T follicular helper cell (primary cell): ENCODE measurements at regions not wholly inside any gene's neighbourhood (a gene's known extent, or its start where the extent isn't known, plus 50 kb on each side); places are given as distances from the start of the nearest gene placed in this dataset.
"Not testable (repeated sequence)": the region's sequence is repeated elsewhere in the genome, so short reads cannot be mapped to it uniquely, and the experiment has no call there.

Source experiments
- DNase-seq: peaks from one replicate; pipeline ENCODE4 v3.0.0-alpha.2; 2020; ENCODE audit warnings: low read depth

- DNase-seq = no peak
These were observed 1399.6 kb upstream of the ZEB2 start for GRCh38 chr2:145919477-145919876.

- no peak for DNase-seq
These were observed 1399.0 kb upstream of the ZEB2 start for GRCh38 chr2:145918951-145919350.

- no peak for DNase-seq
These were observed 1396.9 kb upstream of the ZEB2 start for GRCh38 chr2:145916799-145917198.

- no peak for DNase-seq
These were observed 1394.8 kb upstream of the ZEB2 start for GRCh38 chr2:145914716-145915115.

- no peak for DNase-seq
These were observed 1390.5 kb upstream of the ZEB2 start for GRCh38 chr2:145910416-145910815.

- DNase-seq = no peak
These were observed 1389.8 kb upstream of the ZEB2 start for GRCh38 chr2:145909766-145910165.

GRCh38 chr2:145909175-145909755, 1389.3 kb upstream of the ZEB2 start:
- DNase-seq = no peak

- no peak for DNase-seq
These were observed 1386.4 kb upstream of the ZEB2 start for GRCh38 chr2:145906354-145906753.

GRCh38 chr2:145905371-145905770, 1385.5 kb upstream of the ZEB2 start:
- no peak for DNase-seq

- no peak for DNase-seq
These were observed 1377.2 kb upstream of the ZEB2 start for GRCh38 chr2:145897151-145897550.

GRCh38 chr2:145887915-145888314, 1368.0 kb upstream of the ZEB2 start:
- DNase-seq = no peak

GRCh38 chr2:145880997-145881396, 1361.1 kb upstream of the ZEB2 start:
- DNase-seq = not testable (repeated sequence)

- DNase-seq = no peak
These were observed 1355.1 kb upstream of the ZEB2 start for GRCh38 chr2:145875016-145875415.

- no peak for DNase-seq
These were observed 1354.5 kb upstream of the ZEB2 start for GRCh38 chr2:145874466-145874865.

GRCh38 chr2:145864501-145864900, 1344.6 kb upstream of the ZEB2 start:
- no peak for DNase-seq

- DNase-seq = no peak
These were observed 1342.0 kb upstream of the ZEB2 start for GRCh38 chr2:145861940-145862339.

- DNase-seq = no peak
These were observed 1340.2 kb upstream of the ZEB2 start for GRCh38 chr2:145860083-145860482.

GRCh38 chr2:145855142-145855541, 1335.2 kb upstream of the ZEB2 start:
- DNase-seq = no peak

GRCh38 chr2:145854039-145854755, 1334.3 kb upstream of the ZEB2 start:
- DNase-seq = no peak

- DNase-seq = no peak
These were observed 1331.8 kb upstream of the ZEB2 start for GRCh38 chr2:145851730-145852129.

GRCh38 chr2:145849466-145849865, 1329.5 kb upstream of the ZEB2 start:
- no peak for DNase-seq

- DNase-seq = no peak
These were observed 1327.1 kb upstream of the ZEB2 start for GRCh38 chr2:145846982-145847381.

GRCh38 chr2:145845923-145846322, 1326.0 kb upstream of the ZEB2 start:
- no peak for DNase-seq
